ENCODE measurements at regions not wholly inside any gene's neighbourhood (a gene's known extent, or its start where the extent isn't known, plus 50 kb on each side); places are given as distances from the start of the nearest gene placed in this dataset.

GRCh38 chr11:70695086-70695960 lies 297.0 kb downstream of the CTTN start:
- Histone ChIP-seq H3K36me3 (ENCODE audit: control insufficient read depth in 2 of 2, insufficient read depth in 2 of 2, low read length in 2 of 2) (no peaks in the 10 kb centered on the region), H3K27ac (ENCODE audit: low read depth in 2 of 2, low read length in 2 of 2) (no peak overlapping the region), H3K9ac (ENCODE audit: low read depth in 1 of 2, low read length in 2 of 2) (no peak overlapping the region), H3K27me3 (ENCODE audit: control insufficient read depth in 2 of 2, insufficient read depth in 2 of 2, low read length in 2 of 2) (no peaks in the 10 kb centered on the region), H3K4me3 (ENCODE audit: low read length in 2 of 2) (no peak overlapping the region), H3K4me1 (ENCODE audit: control insufficient read depth in 2 of 2, insufficient read depth in 2 of 2, low read length in 2 of 2) (no peaks in the 10 kb centered on the region), H3K9me3 (ENCODE audit: control insufficient read depth in 2 of 2, low read length in 2 of 2) (no peaks in the 10 kb centered on the region)

DNA sequence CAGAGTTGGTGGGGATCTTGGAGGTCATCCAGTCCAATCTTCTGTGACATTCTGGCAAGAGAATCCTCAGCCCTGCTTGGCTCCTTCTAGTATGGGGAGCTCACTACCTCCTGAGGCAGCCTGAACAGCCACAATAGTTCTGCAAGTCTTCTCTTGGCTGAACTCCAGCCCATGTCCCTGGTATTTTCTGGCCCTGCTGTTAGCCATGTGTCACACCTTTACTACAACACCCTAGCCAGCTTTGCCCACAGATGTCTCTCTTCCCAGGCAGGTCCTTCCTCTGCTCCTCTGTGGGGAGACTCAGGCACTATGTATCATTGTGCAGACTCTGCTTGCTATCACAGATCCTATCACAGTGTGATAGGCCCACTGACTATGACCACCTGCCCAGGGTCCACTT lies 297.7 kb downstream of the CTTN start:
- Histone ChIP-seq H3K4me3 (ENCODE audit: low read length in 2 of 2) (no peak overlapping the region), H3K4me1 (ENCODE audit: control insufficient read depth in 2 of 2, insufficient read depth in 2 of 2, low read length in 2 of 2) (no peaks in the 10 kb centered on the region), H3K27ac (ENCODE audit: low read depth in 2 of 2, low read length in 2 of 2) (no peak overlapping the region), H3K9ac (ENCODE audit: low read depth in 1 of 2, low read length in 2 of 2) (no peak overlapping the region), H3K27me3 (ENCODE audit: control insufficient read depth in 2 of 2, insufficient read depth in 2 of 2, low read length in 2 of 2) (no peaks in the 10 kb centered on the region), H3K36me3 (ENCODE audit: control insufficient read depth in 2 of 2, insufficient read depth in 2 of 2, low read length in 2 of 2) (no peaks in the 10 kb centered on the region), H3K9me3 (ENCODE audit: control insufficient read depth in 2 of 2, low read length in 2 of 2) (no peaks in the 10 kb centered on the region)

- Histone ChIP-seq H3K27me3 (ENCODE audit: control insufficient read depth in 2 of 2, insufficient read depth in 2 of 2, low read length in 2 of 2) (no peaks in the 10 kb centered on the region), H3K36me3 (ENCODE audit: control insufficient read depth in 2 of 2, insufficient read depth in 2 of 2, low read length in 2 of 2) (no peaks in the 10 kb centered on the region), H3K9me3 (ENCODE audit: control insufficient read depth in 2 of 2, low read length in 2 of 2) (no peaks in the 10 kb centered on the region), H3K27ac (ENCODE audit: low read depth in 2 of 2, low read length in 2 of 2) (no peak overlapping the region), H3K4me3 (ENCODE audit: low read length in 2 of 2) (no peak overlapping the region), H3K4me1 (ENCODE audit: control insufficient read depth in 2 of 2, insufficient read depth in 2 of 2, low read length in 2 of 2) (no peaks in the 10 kb centered on the region), H3K9ac (ENCODE audit: low read depth in 1 of 2, low read length in 2 of 2) (no peak overlapping the region)
Observed at GRCh38 chr11:70696564-70696963, 298.2 kb downstream of the CTTN start.

- H3K9ac ChIP-seq (ENCODE audit: low read depth in 1 of 2, low read length in 2 of 2) = no peak overlapping the region
- no peak overlapping the region for H3K4me3 ChIP-seq (ENCODE audit: low read length in 2 of 2)
- no peak overlapping the region for H3K27ac ChIP-seq (ENCODE audit: low read depth in 2 of 2, low read length in 2 of 2)
- H3K27me3 ChIP-seq (ENCODE audit: control insufficient read depth in 2 of 2, insufficient read depth in 2 of 2, low read length in 2 of 2) = no peaks in the 10 kb centered on the region
- H3K4me1 ChIP-seq (ENCODE audit: control insufficient read depth in 2 of 2, insufficient read depth in 2 of 2, low read length in 2 of 2) = no peaks in the 10 kb centered on the region
- H3K36me3 ChIP-seq (ENCODE audit: control insufficient read depth in 2 of 2, insufficient read depth in 2 of 2, low read length in 2 of 2) = no peaks in the 10 kb centered on the region
- no peaks in the 10 kb centered on the region for H3K9me3 ChIP-seq (ENCODE audit: control insufficient read depth in 2 of 2, low read length in 2 of 2)
Observed at GRCh38 chr11:70697701-70698100, 299.4 kb downstream of the CTTN start.

GRCh38 chr11:70698871-70699270 lies 300.5 kb downstream of the CTTN start:
- Histone ChIP-seq H3K9ac (ENCODE audit: low read depth in 1 of 2, low read length in 2 of 2) (no peak overlapping the region), H3K36me3 (ENCODE audit: control insufficient read depth in 2 of 2, insufficient read depth in 2 of 2, low read length in 2 of 2) (no peaks in the 10 kb centered on the region), H3K27me3 (ENCODE audit: control insufficient read depth in 2 of 2, insufficient read depth in 2 of 2, low read length in 2 of 2) (no peaks in the 10 kb centered on the region), H3K27ac (ENCODE audit: low read depth in 2 of 2, low read length in 2 of 2) (no peak overlapping the region), H3K9me3 (ENCODE audit: control insufficient read depth in 2 of 2, low read length in 2 of 2) (no peaks in the 10 kb centered on the region), H3K4me1 (ENCODE audit: control insufficient read depth in 2 of 2, insufficient read depth in 2 of 2, low read length in 2 of 2) (no peaks in the 10 kb centered on the region), H3K4me3 (ENCODE audit: low read length in 2 of 2) (no peak overlapping the region)

DNA sequence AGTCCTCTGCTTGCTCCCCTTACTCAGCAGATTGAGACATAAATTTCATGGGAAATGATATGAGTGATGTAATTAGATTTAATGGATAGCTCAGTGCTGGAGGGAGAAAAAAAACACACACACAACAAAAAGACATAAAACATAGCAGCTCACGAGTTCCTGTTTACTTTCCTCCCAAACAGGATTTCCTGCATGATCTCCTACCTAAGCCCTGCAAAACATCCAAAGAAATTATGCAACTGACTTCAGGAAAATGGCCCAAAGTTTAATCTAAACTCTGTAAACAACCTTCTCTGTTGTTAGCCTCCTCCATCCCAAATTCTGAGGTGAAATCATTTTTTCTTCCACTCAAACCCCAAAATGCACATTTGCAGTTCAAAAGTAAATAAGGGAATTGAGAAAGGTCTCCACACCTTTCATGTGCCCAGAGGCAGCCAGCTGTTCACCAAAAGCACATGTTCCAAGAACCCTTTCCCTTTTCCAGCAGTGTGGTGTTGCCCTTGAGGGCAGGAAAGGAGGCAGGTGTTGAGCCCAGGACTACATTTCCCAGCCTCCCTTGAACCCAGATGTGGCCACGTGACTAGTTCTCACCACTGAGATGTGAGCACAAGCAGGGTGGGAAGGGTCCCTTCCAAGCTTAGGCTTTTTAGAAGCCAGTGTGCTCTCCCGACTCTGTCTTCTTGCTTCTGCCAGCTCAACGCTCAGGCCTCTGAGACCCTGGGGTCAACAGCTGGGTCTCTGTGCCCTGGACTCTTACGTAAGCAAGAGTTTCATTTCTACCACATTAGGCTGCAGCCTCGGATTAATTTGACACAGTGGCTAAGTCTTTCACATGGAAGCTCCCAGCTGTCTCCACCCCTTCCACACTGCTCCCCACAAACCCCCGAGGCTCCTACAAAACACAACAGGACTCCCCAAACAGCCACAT lies 301.2 kb downstream of the CTTN start:
- no peaks in the 10 kb centered on the region for H3K36me3 ChIP-seq (ENCODE audit: control insufficient read depth in 2 of 2, insufficient read depth in 2 of 2, low read length in 2 of 2)
- H3K4me1 ChIP-seq (ENCODE audit: control insufficient read depth in 2 of 2, insufficient read depth in 2 of 2, low read length in 2 of 2) = no peaks in the 10 kb centered on the region
- no peaks in the 10 kb centered on the region for H3K9me3 ChIP-seq (ENCODE audit: control insufficient read depth in 2 of 2, low read length in 2 of 2)
- no peaks in the 10 kb centered on the region for H3K27me3 ChIP-seq (ENCODE audit: control insufficient read depth in 2 of 2, insufficient read depth in 2 of 2, low read length in 2 of 2)
- no peak overlapping the region for H3K9ac ChIP-seq (ENCODE audit: low read depth in 1 of 2, low read length in 2 of 2)
- H3K27ac ChIP-seq (ENCODE audit: low read depth in 2 of 2, low read length in 2 of 2) = no peak overlapping the region
- no peak overlapping the region for H3K4me3 ChIP-seq (ENCODE audit: low read length in 2 of 2)

- H3K4me1 ChIP-seq (ENCODE audit: control insufficient read depth in 2 of 2, insufficient read depth in 2 of 2, low read length in 2 of 2) = no peaks in the 10 kb centered on the region
- no peak overlapping the region for H3K9ac ChIP-seq (ENCODE audit: low read depth in 1 of 2, low read length in 2 of 2)
- H3K9me3 ChIP-seq (ENCODE audit: control insufficient read depth in 2 of 2, low read length in 2 of 2) = no peaks in the 10 kb centered on the region
- H3K36me3 ChIP-seq (ENCODE audit: control insufficient read depth in 2 of 2, insufficient read depth in 2 of 2, low read length in 2 of 2) = no peaks in the 10 kb centered on the region
- no peak overlapping the region for H3K27ac ChIP-seq (ENCODE audit: low read depth in 2 of 2, low read length in 2 of 2)
- H3K27me3 ChIP-seq (ENCODE audit: control insufficient read depth in 2 of 2, insufficient read depth in 2 of 2, low read length in 2 of 2) = no peaks in the 10 kb centered on the region
- H3K4me3 ChIP-seq (ENCODE audit: low read length in 2 of 2) = no peak overlapping the region
Observed at GRCh38 chr11:70700453-70700852, 302.1 kb downstream of the CTTN start.

- no peak overlapping the region for H3K9ac ChIP-seq (ENCODE audit: low read depth in 1 of 2, low read length in 2 of 2)
- no peaks in the 10 kb centered on the region for H3K9me3 ChIP-seq (ENCODE audit: control insufficient read depth in 2 of 2, low read length in 2 of 2)
- no peak overlapping the region for H3K4me3 ChIP-seq (ENCODE audit: low read length in 2 of 2)
- no peaks in the 10 kb centered on the region for H3K27me3 ChIP-seq (ENCODE audit: control insufficient read depth in 2 of 2, insufficient read depth in 2 of 2, low read length in 2 of 2)
- H3K27ac ChIP-seq (ENCODE audit: low read depth in 2 of 2, low read length in 2 of 2) = no peak overlapping the region
- H3K4me1 ChIP-seq (ENCODE audit: control insufficient read depth in 2 of 2, insufficient read depth in 2 of 2, low read length in 2 of 2) = no peaks in the 10 kb centered on the region
- H3K36me3 ChIP-seq (ENCODE audit: control insufficient read depth in 2 of 2, insufficient read depth in 2 of 2, low read length in 2 of 2) = no peaks in the 10 kb centered on the region
Observed at GRCh38 chr11:70700871-70701270, 302.5 kb downstream of the CTTN start.

GRCh38 chr11:70702040-70702648 lies 303.8 kb downstream of the CTTN start:
- no peak overlapping the region for H3K9ac ChIP-seq (ENCODE audit: low read depth in 1 of 2, low read length in 2 of 2)
- H3K27me3 ChIP-seq (ENCODE audit: control insufficient read depth in 2 of 2, insufficient read depth in 2 of 2, low read length in 2 of 2) = no peaks in the 10 kb centered on the region
- no peak overlapping the region for H3K4me3 ChIP-seq (ENCODE audit: low read length in 2 of 2)
- no peak overlapping the region for H3K27ac ChIP-seq (ENCODE audit: low read depth in 2 of 2, low read length in 2 of 2)
- no peaks in the 10 kb centered on the region for H3K36me3 ChIP-seq (ENCODE audit: control insufficient read depth in 2 of 2, insufficient read depth in 2 of 2, low read length in 2 of 2)
- no peaks in the 10 kb centered on the region for H3K9me3 ChIP-seq (ENCODE audit: control insufficient read depth in 2 of 2, low read length in 2 of 2)
- no peaks in the 10 kb centered on the region for H3K4me1 ChIP-seq (ENCODE audit: control insufficient read depth in 2 of 2, insufficient read depth in 2 of 2, low read length in 2 of 2)
